ENCODE measurements at regions not wholly inside any gene's neighbourhood (a gene's known extent, or its start where the extent isn't known, plus 50 kb on each side); places are given as distances from the start of the nearest gene placed in this dataset.

DNA sequence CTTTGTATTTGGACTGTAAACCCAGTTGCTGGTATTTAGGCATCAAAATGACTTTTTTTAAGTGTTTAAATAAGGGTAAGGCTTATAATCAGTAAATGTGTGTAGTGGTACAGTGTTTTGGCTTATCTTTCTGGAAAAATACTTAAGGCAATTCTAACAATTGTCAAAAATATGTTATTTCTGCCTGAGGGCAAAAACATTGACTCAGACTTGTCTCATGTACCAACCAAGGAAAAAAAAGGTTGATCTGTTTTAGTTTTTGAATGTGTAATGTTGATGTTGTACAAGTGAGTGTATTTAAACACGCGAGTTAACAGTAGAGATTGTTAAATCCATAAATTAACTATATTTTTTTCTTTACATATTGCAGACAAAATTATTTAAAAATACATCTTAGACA is 277.8 kb upstream of the TYRP1 start:
- TF ChIP-seq GATA2 (IDR thresholded peaks at IDR 0.05; ENCODE audit: low read depth, low read length) (no peak), GATA3 (IDR thresholded peaks at IDR 0.05; ENCODE audit: low read depth, low read length) (no peak)
